ENCODE measurements at regions not wholly inside any gene's neighbourhood (a gene's known extent, or its start where the extent isn't known, plus 50 kb on each side); places are given as distances from the start of the nearest gene placed in this dataset.

DNA sequence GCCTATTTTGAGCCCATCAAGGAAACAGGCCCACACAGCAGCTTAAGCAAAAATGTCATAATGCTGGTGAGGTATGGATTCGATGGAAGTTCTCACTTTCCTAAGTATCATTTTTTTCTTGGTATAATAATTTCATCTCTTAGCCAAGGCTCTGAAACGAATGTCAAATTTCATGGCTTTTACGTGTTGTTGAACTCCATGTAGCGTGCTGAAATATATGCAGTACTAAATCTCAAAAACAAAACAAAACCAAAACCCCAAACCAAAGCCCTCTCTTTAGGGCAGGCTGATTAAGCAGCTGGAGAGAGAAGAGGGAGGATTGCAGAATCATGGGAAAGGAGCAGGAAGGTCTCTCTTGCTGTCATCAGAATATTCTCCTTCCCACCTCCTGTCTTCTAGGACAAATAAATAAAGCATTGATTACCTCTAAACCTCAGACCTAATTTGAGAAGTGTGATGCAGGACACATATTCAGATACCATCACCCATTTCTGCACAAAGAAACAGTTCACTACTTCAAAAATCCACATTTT lies 58.3 kb downstream of the TMEM174 start:
- H3K4me3 ChIP-seq (ENCODE audit: low read depth, low read length): no peak overlapping the region

DNA sequence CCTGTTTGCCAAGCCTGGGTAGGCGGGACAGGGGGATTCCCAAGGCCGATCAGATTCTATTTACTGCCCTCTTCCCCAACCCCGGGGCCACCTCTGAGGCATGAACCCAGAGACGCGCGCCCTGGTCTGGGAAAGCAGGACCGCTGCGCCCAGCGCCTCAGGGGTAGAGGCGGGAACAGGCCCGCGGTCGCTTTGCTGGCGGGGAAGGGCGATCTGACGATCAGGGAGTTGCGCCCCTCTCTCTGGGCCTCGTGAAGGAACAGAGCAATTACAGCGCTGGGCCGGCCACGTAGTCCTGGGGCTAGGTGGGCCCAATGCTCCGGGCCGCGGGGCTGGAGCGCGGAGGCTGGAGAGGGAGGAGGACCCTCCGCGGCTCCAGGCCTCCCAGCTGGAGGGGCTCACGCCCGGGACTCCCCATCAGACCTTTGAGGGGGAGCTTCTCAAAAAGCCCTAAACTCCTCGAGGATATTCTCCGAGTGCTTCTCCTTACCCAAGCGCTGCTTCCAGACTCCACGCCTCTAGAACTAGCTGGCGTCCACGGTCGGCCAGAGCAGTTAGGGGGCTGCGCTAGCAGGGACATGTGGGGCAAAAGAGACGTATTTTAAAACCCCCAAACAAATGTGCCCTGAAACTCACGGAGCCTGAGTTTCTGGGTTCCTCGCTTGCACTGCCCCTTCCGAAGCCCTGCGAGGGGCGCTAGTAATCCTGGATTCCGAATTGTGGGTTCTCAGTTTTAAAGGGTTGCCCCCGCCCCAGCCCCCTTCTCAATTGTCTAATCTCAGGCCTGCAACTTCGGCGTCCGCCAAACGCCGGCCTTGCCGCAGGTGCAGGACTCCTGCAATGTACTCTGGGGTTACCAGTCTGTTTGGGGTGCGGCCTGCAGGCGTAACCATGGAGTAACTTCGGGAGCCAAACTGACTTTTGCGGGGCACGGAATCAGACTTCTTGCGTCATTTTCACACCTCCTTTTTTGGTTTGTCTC lies 57.6 kb downstream of the TMEM174 start:
- H3K4me3 ChIP-seq (ENCODE audit: low read depth, low read length): no peak overlapping the region

DNA sequence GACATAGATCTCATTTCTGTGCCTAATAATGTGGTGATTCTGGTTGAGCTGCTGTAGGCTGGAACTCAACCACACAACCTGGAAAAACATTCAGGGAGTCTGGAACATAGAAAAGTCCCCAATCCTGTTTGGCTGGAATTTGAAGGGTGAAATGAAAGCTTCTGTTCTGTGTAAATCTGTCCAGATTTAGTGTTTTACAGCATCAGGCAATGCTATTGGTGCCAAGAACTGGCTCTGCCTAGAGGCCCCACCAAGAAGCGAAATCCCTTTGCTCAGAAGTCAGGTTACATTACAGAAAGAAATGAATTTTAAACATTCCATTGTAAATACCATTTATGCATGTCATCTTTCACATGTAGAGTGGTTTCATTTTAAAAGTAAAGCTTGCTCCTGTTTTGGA lies 56.3 kb downstream of the TMEM174 start:
- H3K4me3 ChIP-seq (ENCODE audit: low read depth, low read length): no peak overlapping the region

DNA sequence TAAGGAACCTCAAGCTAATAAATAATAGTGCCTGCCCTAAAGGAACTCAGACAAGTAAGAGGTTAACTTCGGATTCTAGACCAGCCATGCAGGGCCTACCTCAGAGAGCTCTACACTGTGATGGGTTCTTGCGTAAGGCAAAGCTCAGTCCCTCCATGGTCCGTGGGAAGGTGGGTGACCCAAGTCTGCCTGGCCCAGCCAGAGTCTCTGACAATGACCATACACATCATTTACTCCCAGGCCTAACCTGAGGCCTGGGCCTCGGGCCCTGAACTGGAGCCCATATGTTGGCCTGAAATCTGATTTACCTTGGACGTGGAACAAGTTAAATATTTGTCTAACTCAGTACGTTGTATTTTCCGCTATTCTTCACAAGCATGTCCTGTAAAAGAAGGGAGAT lies 55.1 kb downstream of the TMEM174 start:
- no peak overlapping the region for H3K4me3 ChIP-seq (ENCODE audit: low read depth, low read length)

Measured in iPS-11a (cell line).